ENCODE measurements at regions not wholly inside any gene's neighbourhood (a gene's known extent, or its start where the extent isn't known, plus 50 kb on each side); places are given as distances from the start of the nearest gene placed in this dataset.

DNA sequence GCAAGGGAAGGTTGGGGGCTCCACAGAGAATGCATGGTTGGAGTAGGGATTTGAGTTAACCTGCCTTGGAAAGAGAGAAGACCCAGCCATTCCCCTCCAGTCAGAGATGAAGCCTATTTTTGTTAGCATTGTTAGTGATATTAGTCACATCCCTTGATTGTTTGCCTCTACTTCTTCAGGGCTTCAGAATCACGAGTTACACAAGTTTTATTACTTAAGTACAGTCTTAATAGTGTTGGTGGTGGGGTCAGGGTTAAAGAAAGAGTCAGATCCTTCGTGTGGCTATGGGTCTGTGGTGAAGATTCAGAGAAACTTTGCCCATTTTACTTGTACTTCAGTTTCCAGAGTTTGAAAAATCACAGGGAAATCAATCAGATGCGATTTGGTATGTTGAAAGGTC, 363.1 kb downstream of the LRIG3 start:
- no TSS peak for BruUV-seq (replicated peaks)

DNA sequence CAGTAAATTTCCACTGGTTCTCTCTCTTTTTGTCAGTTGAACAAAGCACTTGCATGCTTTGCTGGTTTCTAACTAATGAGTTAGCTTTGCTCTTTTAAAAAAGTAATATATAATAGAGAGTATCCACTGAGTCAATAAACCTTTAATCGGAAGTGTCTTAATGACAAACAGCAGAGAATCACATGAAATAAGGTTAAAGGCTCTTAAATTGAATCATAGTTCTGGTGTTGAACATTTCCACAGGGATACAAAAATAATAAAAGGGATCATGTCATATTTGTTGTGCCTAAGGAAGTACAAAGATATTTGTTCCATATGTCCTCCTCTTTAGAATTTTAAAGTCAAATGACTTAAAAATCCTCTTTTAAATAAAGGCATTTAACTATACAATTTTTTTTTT, 362.6 kb downstream of the LRIG3 start:
- H3K4me3 ChIP-seq (ENCODE audit: low read depth, low read length) = no peak overlapping the region
- ChIA-PET CTCF (interaction anchor here (0.6 kb wide), 1 partner anchor 10 kb away, joined by 4 read pairs; no protein-coding TSS in a partner anchor), POLR2A (no interaction called here)
- no peak overlapping the region for H3K4me3 Mint-ChIP-seq (ENCODE audit: unreplicated experiment)
- BruUV-seq (replicated peaks) = no TSS peak
- no peaks in the 10 kb centered on the region for H3K9me3 Mint-ChIP-seq (ENCODE audit: unreplicated experiment)
- no peak overlapping the region for H3K27ac Mint-ChIP-seq (ENCODE audit: unreplicated experiment)
- H3K9me3 ChIP-seq = 0 out of 2 replicates have a peak, but pooled peaks cover 4% of the 10 kb centered on the region
- H3K4me1 ChIP-seq = peaks cover 16% of the 10 kb centered on the region
- H3K4me1 Mint-ChIP-seq (ENCODE audit: low read depth, unreplicated experiment) = peaks cover 20% of the 10 kb centered on the region
- H3K27me3 Mint-ChIP-seq (ENCODE audit: insufficient read depth, unreplicated experiment) = no peaks in the 10 kb centered on the region
- intact Hi-C loops (cut with micrococcal nuclease; ENCODE audit: unreplicated experiment) = no loop called here
- H3K27me3 ChIP-seq (replicated peaks; ENCODE audit: control insufficient read depth, insufficient read depth, low read length) = 0 out of 2 replicates have a peak, but pooled peaks cover 2% of the 10 kb centered on the region
- no peaks in the 10 kb centered on the region for H3K36me3 Mint-ChIP-seq (ENCODE audit: insufficient read depth, unreplicated experiment)
- DNase-seq = no peak
- TF ChIP-seq CTCF (IDR thresholded peaks at IDR 0.05; ENCODE audit: insufficient read depth in 1 of 2, low read depth in 1 of 2, low read length in 1 of 2, severe bottlenecking in 1 of 2, unreplicated experiment in 1 of 2) = no peak
- no peaks in the 10 kb centered on the region for H3K36me3 ChIP-seq (ENCODE audit: control insufficient read depth, insufficient read depth, low read length)

More for the DNA sequence above, 363.1 kb downstream of the LRIG3 start:
- Mint-ChIP-seq H3K9me3 (ENCODE audit: unreplicated experiment) (no peaks in the 10 kb centered on the region), H3K36me3 (ENCODE audit: insufficient read depth, unreplicated experiment) (no peaks in the 10 kb centered on the region), H3K27ac (ENCODE audit: unreplicated experiment) (no peak overlapping the region), H3K27me3 (ENCODE audit: insufficient read depth, unreplicated experiment) (no peaks in the 10 kb centered on the region), H3K4me3 (ENCODE audit: unreplicated experiment) (no peak overlapping the region), H3K4me1 (ENCODE audit: low read depth, unreplicated experiment) (peaks cover 24% of the 10 kb centered on the region)
- Histone ChIP-seq H3K36me3 (ENCODE audit: control insufficient read depth, insufficient read depth, low read length) (no peaks in the 10 kb centered on the region), H3K4me1 (peaks cover 18% of the 10 kb centered on the region), H3K9me3 (0 out of 2 replicates have a peak, but pooled peaks cover 4% of the 10 kb centered on the region), H3K4me3 (ENCODE audit: low read depth, low read length) (no peak overlapping the region), H3K27me3 (replicated peaks; ENCODE audit: control insufficient read depth, insufficient read depth, low read length) (0 out of 2 replicates have a peak, but pooled peaks cover 2% of the 10 kb centered on the region)
- DNase-seq = no peak
- CTCF ChIA-PET = no interaction called here
- intact Hi-C loops (cut with micrococcal nuclease; ENCODE audit: unreplicated experiment) = no loop called here
- no peak for TF ChIP-seq CTCF (IDR thresholded peaks at IDR 0.05; ENCODE audit: insufficient read depth in 1 of 2, low read depth in 1 of 2, low read length in 1 of 2, severe bottlenecking in 1 of 2, unreplicated experiment in 1 of 2)
- POLR2A ChIA-PET = no interaction called here

DNA sequence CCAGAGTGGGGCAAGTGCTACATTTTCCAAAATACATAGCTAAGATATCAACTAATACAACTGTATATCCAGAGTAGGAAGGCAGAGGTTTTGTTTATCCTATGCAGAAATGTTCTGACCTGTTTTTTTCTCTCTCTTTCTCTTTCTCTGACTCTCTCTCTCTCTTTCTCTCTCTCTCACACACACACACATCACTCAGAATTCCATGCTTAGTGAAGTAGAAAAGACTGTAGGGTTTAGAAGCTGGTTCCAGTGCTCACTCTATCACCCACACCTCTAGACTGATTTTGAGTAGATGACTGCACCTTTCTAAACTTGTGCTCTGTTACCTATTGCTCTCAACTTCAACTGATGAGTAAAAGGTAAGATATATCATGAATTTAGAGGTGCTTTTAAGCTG, 356.7 kb downstream of the LRIG3 start:
- Mint-ChIP-seq H3K4me3 (ENCODE audit: unreplicated experiment) (no peak overlapping the region), H3K27ac (ENCODE audit: unreplicated experiment) (no peak overlapping the region), H3K4me1 (ENCODE audit: low read depth, unreplicated experiment) (peaks cover 20% of the 10 kb centered on the region), H3K27me3 (ENCODE audit: insufficient read depth, unreplicated experiment) (no peaks in the 10 kb centered on the region), H3K36me3 (ENCODE audit: insufficient read depth, unreplicated experiment) (no peaks in the 10 kb centered on the region), H3K9me3 (ENCODE audit: unreplicated experiment) (no peaks in the 10 kb centered on the region)
- Histone ChIP-seq H3K4me1 (peaks cover 16% of the 10 kb centered on the region), H3K36me3 (ENCODE audit: control insufficient read depth, insufficient read depth, low read length) (no peaks in the 10 kb centered on the region), H3K4me3 (ENCODE audit: low read depth, low read length) (no peak overlapping the region), H3K27me3 (replicated peaks; ENCODE audit: control insufficient read depth, insufficient read depth, low read length) (no peaks in the 10 kb centered on the region), H3K9me3 (no peaks in the 10 kb centered on the region)
- BruUV-seq (replicated peaks) = no TSS peak
- ChIA-PET POLR2A (no interaction called here), CTCF (no interaction called here)
- DNase-seq = no peak
- intact Hi-C loops (cut with micrococcal nuclease; ENCODE audit: unreplicated experiment) = no loop called here
- TF ChIP-seq CTCF (IDR thresholded peaks at IDR 0.05; ENCODE audit: insufficient read depth in 1 of 2, low read depth in 1 of 2, low read length in 1 of 2, severe bottlenecking in 1 of 2, unreplicated experiment in 1 of 2) = no peak
